Lung microvascular endothelial cell (primary cell): ENCODE measurements at regions not wholly inside any gene's neighbourhood (a gene's known extent, or its start where the extent isn't known, plus 50 kb on each side); places are given as distances from the start of the nearest gene placed in this dataset.
"Not testable (repeated sequence)": the region's sequence is repeated elsewhere in the genome, so short reads cannot be mapped to it uniquely, and the experiment has no call there.

Experiments
- DNase-seq, 2 donors: peaks; one replicate each; pipeline versions ENCODE4 v3.0.0 to v3.0.0-alpha.2; 2010; ENCODE audit warnings: low read depth in 2 of 2

DNA sequence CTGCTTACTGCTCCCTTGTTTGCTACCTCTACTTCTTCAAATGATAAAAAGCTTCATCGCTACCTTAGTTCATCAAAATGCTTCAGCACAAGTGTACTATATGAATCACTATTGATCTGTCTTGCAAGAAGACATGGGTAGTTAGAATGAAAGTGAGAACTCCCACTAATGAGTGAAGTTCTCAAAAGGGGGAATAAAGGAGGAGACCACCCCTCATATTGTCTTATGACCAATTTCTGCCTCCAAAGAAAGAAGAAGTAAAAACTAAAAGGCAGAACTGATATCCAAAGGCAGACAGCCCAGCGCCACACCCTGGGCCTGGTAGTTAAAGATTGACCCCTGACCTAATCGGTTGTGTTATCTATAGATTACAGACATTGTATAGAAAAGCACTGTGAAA lies 63.4 kb upstream of the RAP1B start:
- DNase-seq: not testable (repeated sequence)

DNA sequence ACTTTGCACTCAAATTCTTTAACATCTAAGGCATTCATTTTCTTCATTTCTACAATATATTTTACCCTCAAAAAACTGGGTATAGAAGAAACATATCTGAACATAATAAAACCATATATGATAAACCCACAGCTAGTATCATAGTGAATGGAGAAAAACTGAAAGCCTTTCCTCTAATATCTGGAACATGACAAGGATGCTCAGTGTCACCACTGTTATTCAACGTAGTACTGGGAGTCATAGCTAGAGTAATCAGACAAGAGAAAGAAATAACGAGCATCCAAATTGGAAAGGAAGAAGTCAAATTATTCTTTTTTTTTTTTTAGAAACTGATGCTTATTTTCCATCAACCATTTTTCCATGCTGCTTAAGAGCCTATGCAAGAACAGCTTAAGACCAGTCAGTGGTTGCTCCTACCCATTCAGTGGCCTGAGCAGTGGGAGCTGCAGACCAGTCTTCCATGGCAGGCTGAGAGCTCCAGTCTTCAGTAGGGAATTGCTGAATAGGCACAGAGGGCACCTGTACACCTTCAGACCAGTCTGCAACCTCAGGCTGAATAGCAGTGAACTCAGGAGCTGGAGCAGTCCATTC lies 58.0 kb upstream of the RAP1B start:
- not testable (repeated sequence) for DNase-seq

DNA sequence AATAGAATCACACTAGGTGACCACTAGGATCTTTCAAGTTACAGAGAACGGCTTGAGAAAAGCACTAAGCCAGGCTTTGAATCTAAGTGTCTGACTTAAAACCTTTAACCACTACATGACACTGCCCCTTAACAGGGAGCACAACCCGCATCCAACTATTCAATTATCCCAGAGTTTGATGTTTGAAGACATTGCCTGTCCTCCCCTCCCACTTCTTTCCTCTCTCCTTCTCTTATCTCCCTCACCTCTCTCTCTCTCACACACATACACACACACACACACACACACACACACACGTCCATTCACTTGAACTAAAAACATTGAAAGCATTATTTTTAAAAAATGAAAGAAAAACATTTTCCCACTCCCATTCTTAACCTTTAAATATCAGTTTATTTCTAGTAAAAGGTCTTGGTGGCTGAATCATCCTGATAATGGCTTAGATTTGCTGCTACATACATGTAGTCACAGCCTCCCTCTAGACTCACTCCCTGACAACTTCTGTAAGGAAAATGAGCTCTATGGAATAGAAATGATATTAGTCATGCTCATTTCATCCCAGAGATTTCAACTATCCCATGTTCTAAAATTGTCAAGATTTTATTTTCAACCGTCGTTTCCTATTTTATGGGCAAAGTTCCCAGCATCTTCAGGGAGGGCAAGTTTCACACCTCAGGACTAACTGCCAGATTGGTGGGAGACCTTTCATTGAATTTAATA lies 53.5 kb upstream of the RAP1B start:
- peak in 1 of 2 donors; percentile 58 for DNase-seq

DNA sequence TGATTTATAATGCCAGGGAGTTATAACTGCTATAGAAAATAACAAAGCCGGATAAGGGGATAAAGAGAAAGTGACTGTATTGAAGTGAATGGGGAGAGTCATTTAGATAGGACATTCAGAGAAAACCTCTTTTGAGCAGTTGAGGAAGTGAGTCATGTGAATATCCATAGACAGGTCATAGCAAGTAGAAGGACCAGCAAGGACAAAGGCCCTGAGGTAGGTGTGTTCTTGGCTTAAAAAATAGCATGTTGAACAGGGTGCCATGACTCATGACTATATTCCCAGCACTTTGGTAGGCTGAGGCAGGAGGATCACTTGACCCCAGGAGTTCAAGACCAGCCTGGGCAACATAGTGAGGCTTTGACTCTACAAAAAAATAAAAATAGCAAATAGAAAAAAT lies 51.5 kb upstream of the RAP1B start:
- DNase-seq: peak; percentile 19 to 65

DNA sequence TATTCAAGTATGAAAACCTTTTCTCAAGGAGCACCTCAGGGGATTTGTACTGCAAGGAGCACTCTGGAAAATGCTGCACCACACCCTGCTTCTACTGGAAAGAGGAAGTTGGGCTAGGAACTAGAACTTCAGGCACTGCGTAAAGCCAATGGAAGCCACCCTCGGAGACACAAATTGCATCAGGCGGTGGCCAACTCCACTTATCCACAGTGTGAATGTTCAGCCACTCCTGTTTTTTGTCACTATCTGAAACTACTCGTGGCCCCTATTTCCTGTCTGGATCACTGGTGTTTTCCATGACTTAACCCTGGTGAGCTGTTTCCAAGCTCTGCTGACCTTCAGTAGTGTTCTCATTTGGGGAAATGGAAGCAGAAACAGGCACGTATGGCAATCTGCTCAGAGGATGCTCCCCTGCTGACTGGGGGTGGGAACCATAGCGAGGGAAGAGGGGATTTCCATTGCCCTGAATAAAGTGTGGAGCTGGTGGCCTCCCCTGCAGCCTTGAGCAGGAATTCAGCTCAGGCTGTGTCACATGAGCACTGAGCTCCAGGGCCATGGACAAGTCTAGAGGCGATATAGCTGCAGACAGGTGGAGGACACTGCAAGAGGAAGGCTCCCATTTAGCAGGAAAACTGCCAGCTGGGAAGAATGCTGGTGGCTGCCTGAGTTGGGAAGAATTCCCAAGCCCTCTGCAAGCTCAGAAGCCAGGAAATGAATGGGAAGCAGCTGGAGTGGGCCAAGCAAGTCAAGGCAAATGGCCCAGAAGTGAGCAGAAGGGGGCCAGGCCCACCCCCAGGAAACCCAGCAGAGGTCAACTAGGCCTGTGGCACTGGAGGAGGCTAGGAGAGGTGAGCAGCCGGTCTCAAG lies 50.5 kb upstream of the RAP1B start:
- peak; percentile 67 to 86 for DNase-seq

DNA sequence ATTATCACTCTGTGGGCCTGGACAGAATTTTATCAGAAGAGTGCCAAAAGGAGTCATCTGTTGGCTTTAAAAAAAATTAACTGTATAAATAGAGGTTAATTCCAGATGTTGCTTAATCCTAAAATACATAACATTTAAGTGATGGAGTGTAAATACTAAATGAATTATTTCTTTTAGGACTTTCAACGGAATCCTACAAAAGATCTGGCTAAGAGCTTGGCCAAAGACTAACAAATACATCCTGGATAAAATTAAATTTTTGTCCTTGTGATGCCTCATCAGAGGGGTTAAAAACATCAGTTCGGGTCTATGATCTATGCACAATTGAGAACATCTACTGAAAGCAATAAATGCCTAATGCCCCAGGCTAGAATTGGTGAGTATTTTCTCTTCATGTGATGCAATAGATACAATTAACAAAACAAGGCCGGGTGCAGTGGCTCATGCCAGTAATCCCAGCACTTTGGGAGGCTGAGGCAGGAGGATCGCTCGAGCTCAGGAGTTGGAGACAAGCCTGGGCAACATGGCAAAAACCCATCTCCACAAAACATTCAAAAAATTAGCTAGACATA lies 49.8 kb upstream of the RAP1B start:
- DNase-seq: no peak
